ENCODE measurements at regions not wholly inside any gene's neighbourhood (a gene's known extent, or its start where the extent isn't known, plus 50 kb on each side); places are given as distances from the start of the nearest gene placed in this dataset.

DNA sequence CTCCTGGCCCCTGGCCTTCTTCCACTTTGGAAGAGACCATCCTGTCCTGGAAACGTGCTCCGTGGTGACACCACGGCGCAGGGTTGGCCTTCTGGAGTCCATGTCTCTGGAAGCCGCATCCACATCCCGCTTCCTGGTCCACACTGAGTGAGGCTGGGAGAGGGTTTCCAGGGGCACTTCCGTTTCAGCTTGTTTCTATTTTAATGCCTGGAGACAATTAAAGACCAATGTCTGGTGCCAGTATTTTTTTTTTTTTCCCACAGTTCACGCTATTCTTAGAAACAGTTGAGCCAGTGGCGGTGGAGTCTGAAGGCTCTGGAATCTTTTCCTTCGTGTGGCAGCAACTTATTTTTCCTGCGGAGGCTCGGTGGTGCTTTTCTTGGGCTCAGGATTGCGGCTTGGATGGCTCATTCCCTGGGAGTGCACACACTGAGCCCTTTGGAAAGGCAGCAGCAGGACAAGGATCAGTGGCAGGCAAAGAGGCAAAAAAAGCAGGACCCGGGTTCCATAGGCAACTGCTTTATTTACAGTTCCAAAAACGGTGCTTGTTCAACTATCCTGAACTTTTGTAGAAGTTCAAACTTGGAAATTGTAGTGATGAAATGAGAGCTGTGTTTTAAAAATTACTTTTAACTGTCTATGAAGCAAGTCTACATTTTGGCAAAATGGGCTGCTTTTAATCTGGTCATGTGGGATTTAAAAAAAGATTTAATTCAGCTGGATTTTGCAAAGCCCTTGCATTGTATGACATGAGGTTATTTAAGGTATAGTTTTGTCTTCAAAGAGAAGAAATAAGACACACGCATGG is 202.8 kb downstream of the BAMBI start:
- no peak for TF ChIP-seq ZNF112 (tag by site-specific recombination; IDR thresholded peaks at IDR 0.05)
- TF ChIP-seq, protein P1, sequence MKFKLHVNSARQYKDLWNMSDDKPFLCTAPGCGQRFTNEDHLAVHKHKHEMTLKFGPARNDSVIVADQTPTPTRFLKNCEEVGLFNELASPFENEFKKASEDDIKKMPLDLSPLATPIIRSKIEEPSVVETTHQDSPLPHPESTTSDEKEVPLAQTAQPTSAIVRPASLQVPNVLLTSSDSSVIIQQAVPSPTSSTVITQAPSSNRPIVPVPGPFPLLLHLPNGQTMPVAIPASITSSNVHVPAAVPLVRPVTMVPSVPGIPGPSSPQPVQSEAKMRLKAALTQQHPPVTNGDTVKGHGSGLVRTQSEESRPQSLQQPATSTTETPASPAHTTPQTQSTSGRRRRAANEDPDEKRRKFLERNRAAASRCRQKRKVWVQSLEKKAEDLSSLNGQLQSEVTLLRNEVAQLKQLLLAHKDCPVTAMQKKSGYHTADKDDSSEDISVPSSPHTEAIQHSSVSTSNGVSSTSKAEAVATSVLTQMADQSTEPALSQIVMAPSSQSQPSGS (tag by site-specific recombination; IDR thresholded peaks at IDR 0.05; ENCODE audit: low read depth): no peak
- TF ChIP-seq ZNF544 (tag by site-specific recombination; IDR thresholded peaks at IDR 0.05): no peak
- TF ChIP-seq, protein P2, sequence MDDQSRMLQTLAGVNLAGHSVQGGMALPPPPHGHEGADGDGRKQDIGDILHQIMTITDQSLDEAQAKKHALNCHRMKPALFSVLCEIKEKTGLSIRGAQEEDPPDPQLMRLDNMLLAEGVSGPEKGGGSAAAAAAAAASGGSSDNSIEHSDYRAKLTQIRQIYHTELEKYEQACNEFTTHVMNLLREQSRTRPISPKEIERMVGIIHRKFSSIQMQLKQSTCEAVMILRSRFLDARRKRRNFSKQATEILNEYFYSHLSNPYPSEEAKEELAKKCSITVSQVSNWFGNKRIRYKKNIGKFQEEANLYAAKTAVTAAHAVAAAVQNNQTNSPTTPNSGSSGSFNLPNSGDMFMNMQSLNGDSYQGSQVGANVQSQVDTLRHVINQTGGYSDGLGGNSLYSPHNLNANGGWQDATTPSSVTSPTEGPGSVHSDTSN (CRISPR knock-in tag; IDR thresholded peaks at IDR 0.05): no peak
- TF ChIP-seq, protein P3, sequence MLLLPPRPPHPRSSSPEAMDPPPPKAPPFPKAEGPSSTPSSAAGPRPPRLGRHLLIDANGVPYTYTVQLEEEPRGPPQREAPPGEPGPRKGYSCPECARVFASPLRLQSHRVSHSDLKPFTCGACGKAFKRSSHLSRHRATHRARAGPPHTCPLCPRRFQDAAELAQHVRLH (tag by site-specific recombination; IDR thresholded peaks at IDR 0.05): no peak
- TF ChIP-seq, protein P4, sequence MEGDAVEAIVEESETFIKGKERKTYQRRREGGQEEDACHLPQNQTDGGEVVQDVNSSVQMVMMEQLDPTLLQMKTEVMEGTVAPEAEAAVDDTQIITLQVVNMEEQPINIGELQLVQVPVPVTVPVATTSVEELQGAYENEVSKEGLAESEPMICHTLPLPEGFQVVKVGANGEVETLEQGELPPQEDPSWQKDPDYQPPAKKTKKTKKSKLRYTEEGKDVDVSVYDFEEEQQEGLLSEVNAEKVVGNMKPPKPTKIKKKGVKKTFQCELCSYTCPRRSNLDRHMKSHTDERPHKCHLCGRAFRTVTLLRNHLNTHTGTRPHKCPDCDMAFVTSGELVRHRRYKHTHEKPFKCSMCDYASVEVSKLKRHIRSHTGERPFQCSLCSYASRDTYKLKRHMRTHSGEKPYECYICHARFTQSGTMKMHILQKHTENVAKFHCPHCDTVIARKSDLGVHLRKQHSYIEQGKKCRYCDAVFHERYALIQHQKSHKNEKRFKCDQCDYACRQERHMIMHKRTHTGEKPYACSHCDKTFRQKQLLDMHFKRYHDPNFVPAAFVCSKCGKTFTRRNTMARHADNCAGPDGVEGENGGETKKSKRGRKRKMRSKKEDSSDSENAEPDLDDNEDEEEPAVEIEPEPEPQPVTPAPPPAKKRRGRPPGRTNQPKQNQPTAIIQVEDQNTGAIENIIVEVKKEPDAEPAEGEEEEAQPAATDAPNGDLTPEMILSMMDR (tag by site-specific recombination; IDR thresholded peaks at IDR 0.05): no peak
- TF ChIP-seq ZNF16 (tag by site-specific recombination; IDR thresholded peaks at IDR 0.05; ENCODE audit: low read depth): no peak
- no peak for TF ChIP-seq ZNF555 (tag by site-specific recombination; conservative IDR thresholded peaks at IDR 0.05)
- TF ChIP-seq ZFHX2 (tag by site-specific recombination; conservative IDR thresholded peaks at IDR 0.05): no peak
